LNCaP clone FGC (cell line): ENCODE measurements at regions not wholly inside any gene's neighbourhood (a gene's known extent, or its start where the extent isn't known, plus 50 kb on each side); places are given as distances from the start of the nearest gene placed in this dataset.

ENCODE experiments used
- DNase-seq: peaks from one replicate; pipeline ENCODE4 v3.0.0-alpha.2; 2011; ENCODE audit warnings: low read depth
- H3K4me3 ChIP-seq: 2 replicates; pipeline ENCODE4 v1.5.1; 2011; ENCODE audit warnings: mild to moderate bottlenecking, low read depth, low read length, control low read depth
- CTCF ChIP-seq: IDR thresholded peaks from 2 replicates; pipeline ENCODE4 v1.5.1; 2012; ENCODE audit warnings: mild to moderate bottlenecking; ENCODE audit not compliant: control insufficient read depth, insufficient read depth; ENCODE audit errors: extremely low read depth

- TF ChIP-seq CTCF = no peak
- no peak for DNase-seq
- H3K4me3 ChIP-seq = no peak overlapping the region
These were observed 73.3 kb upstream of the PICALM start for GRCh38 chr11:86142170-86142569.

GRCh38 chr11:86141727-86142126 is 72.8 kb upstream of the PICALM start:
- TF ChIP-seq CTCF = no peak
- no peak for DNase-seq
- no peak overlapping the region for H3K4me3 ChIP-seq

- DNase-seq = no peak
- TF ChIP-seq CTCF = no peak
- H3K4me3 ChIP-seq = no peak overlapping the region
These were observed 71.6 kb upstream of the PICALM start for GRCh38 chr11:86140334-86140990.

GRCh38 chr11:86138958-86139357 is 70.1 kb upstream of the PICALM start:
- TF ChIP-seq CTCF = no peak
- H3K4me3 ChIP-seq = no peak overlapping the region
- DNase-seq = no peak

- no peak for TF ChIP-seq CTCF
- DNase-seq = no peak
- no peak overlapping the region for H3K4me3 ChIP-seq
These were observed 67.7 kb upstream of the PICALM start for GRCh38 chr11:86136538-86136937.

- no peak overlapping the region for H3K4me3 ChIP-seq
- no peak for DNase-seq
- no peak for TF ChIP-seq CTCF
These were observed 66.4 kb upstream of the PICALM start for GRCh38 chr11:86135319-86135714.
